HFF-Myc (cell line): ENCODE measurements at regions not wholly inside any gene's neighbourhood (a gene's known extent, or its start where the extent isn't known, plus 50 kb on each side); places are given as distances from the start of the nearest gene placed in this dataset.

Experiments
- DNase-seq: peaks from one replicate; pipeline ENCODE4 v3.0.0-alpha.2; 2011; ENCODE audit warnings: low read depth; ENCODE audit errors: extremely low read depth
- H3K4me3 ChIP-seq: replicated peaks from 2 replicates; pipeline ENCODE4 v1.5.1; 2011; ENCODE audit warnings: low read depth, mild to moderate bottlenecking, control low read depth, low read length
- CTCF ChIP-seq: IDR thresholded peaks from 2 replicates; pipeline ENCODE4 v1.5.1; 2012; ENCODE audit warnings: mild to moderate bottlenecking, low read depth, low read length, control low read depth; ENCODE audit errors: missing control alignments

GRCh38 chr18:10315522-10315921, 138.9 kb upstream of the APCDD1 start:
- TF ChIP-seq CTCF = no peak
- DNase-seq = no peak
- H3K4me3 ChIP-seq = no peak overlapping the region

- DNase-seq = no peak
- no peak for TF ChIP-seq CTCF
Observed at GRCh38 chr18:10316778-10317177, 137.7 kb upstream of the APCDD1 start.

GRCh38 chr18:10317864-10318690, 136.4 kb upstream of the APCDD1 start:
- H3K4me3 ChIP-seq = no peak overlapping the region
- no peak for TF ChIP-seq CTCF
- DNase-seq = no peak

More at GRCh38 chr18:10316778-10317177, 137.7 kb upstream of the APCDD1 start:
- no peak overlapping the region for H3K4me3 ChIP-seq

- no peak overlapping the region for H3K4me3 ChIP-seq
- no peak for DNase-seq
- no peak for TF ChIP-seq CTCF
Observed at GRCh38 chr18:10318691-10318970, 135.8 kb upstream of the APCDD1 start.

GRCh38 chr18:10319026-10319425, 135.4 kb upstream of the APCDD1 start:
- no peak for DNase-seq
- no peak overlapping the region for H3K4me3 ChIP-seq
- TF ChIP-seq CTCF = no peak

GRCh38 chr18:10319914-10320600, 134.4 kb upstream of the APCDD1 start:
- DNase-seq = no peak
- TF ChIP-seq CTCF = no peak
- no peak overlapping the region for H3K4me3 ChIP-seq
